NCI-H2196 treated with DMSO at 0.1 percent for 48 hours (cell line): ENCODE measurements at regions not wholly inside any gene's neighbourhood (a gene's known extent, or its start where the extent isn't known, plus 50 kb on each side); places are given as distances from the start of the nearest gene placed in this dataset.
"Not testable (repeated sequence)": the region's sequence is repeated elsewhere in the genome, so short reads cannot be mapped to it uniquely, and the experiment has no call there.

Experiments used
- DNase-seq: peaks from one replicate; lab custom pipeline; 2025; ENCODE audit not compliant: unreplicated experiment; lab: John Stamatoyannopoulos, UW

- DNase-seq = no peak
Measured at GRCh38 chr3:25844891-25845290, 55.0 kb downstream of the OXSM start.

GRCh38 chr3:25846282-25846681 lies 56.4 kb downstream of the OXSM start:
- DNase-seq = no peak

- no peak for DNase-seq
Measured at GRCh38 chr3:25849091-25849490, 59.2 kb downstream of the OXSM start.

- DNase-seq = no peak
Measured at GRCh38 chr3:25849641-25850385, 59.9 kb downstream of the OXSM start.

GRCh38 chr3:25851693-25852259 lies 61.9 kb downstream of the OXSM start:
- DNase-seq = not testable (repeated sequence)

- no peak for DNase-seq
Measured at GRCh38 chr3:25854214-25854613, 64.3 kb downstream of the OXSM start.

- DNase-seq = no peak
Measured at GRCh38 chr3:25854635-25855034, 64.7 kb downstream of the OXSM start.

GRCh38 chr3:25855266-25855784 lies 65.4 kb downstream of the OXSM start:
- DNase-seq = no peak

GRCh38 chr3:25856902-25857518 lies 67.1 kb downstream of the OXSM start:
- peak; percentile 5 for DNase-seq

- no peak for DNase-seq
Measured at GRCh38 chr3:25861566-25861965, 71.7 kb downstream of the OXSM start.

GRCh38 chr3:25863011-25863415 lies 73.1 kb downstream of the OXSM start:
- DNase-seq = no peak

GRCh38 chr3:25863416-25863959 lies 73.6 kb downstream of the OXSM start:
- no peak for DNase-seq

- no peak for DNase-seq
Measured at GRCh38 chr3:25870452-25870851, 80.6 kb downstream of the OXSM start.

GRCh38 chr3:25872200-25872877 lies 82.4 kb downstream of the OXSM start:
- no peak for DNase-seq

GRCh38 chr3:25883492-25883891 lies 93.6 kb downstream of the OXSM start:
- no peak for DNase-seq

GRCh38 chr3:25884981-25885380 lies 95.1 kb downstream of the OXSM start:
- no peak for DNase-seq

- no peak for DNase-seq
Measured at GRCh38 chr3:25885544-25885943, 95.7 kb downstream of the OXSM start.

- DNase-seq = no peak
Measured at GRCh38 chr3:25887907-25888306, 98.0 kb downstream of the OXSM start.

GRCh38 chr3:25888892-25889524 lies 99.1 kb downstream of the OXSM start:
- DNase-seq = no peak

GRCh38 chr3:25889525-25889917 lies 99.6 kb downstream of the OXSM start:
- DNase-seq = no peak

- no peak for DNase-seq
Measured at GRCh38 chr3:25894101-25894500, 104.2 kb downstream of the OXSM start.
